Sciatic nerve (tissue), 2 donors: ENCODE measurements at regions not wholly inside any gene's neighbourhood (a gene's known extent, or its start where the extent isn't known, plus 50 kb on each side); places are given as distances from the start of the nearest gene placed in this dataset.
"Not testable (repeated sequence)": the region's sequence is repeated elsewhere in the genome, so short reads cannot be mapped to it uniquely, and the experiment has no call there.

Experiments used
- ATAC-seq: fragments of 200-7000 bp; cut with Tn5 transposase; one replicate; pipeline ENCODE4 v1.9.1; 2020; ENCODE audit warnings: mild to moderate bottlenecking, moderate library complexity
- DNase-seq: peaks from one replicate; pipeline ENCODE4 v3.0.0-alpha.2; 2020; ENCODE audit warnings: low spot score
- intact Hi-C: fragments of 100-400 bp; cut with DNase I; formaldehyde crosslinking; loops from one replicate; pipeline ENCODE4 v1.14.2; 2022
- donor health status: DM: no; HTN: no; CAD: no.
- donor health status: DM: no; HTN: no; CAD: no.

- ATAC-seq: peak; percentile 41
- intact Hi-C loops: no loop called here
- DNase-seq: no peak
These were observed 119.8 kb downstream of the TMEM121 start for GRCh38 chr14:105646175-105646574.

GRCh38 chr14:105646711-105647281 is 120.4 kb downstream of the TMEM121 start:
- DNase-seq, ATAC-seq, intact Hi-C loops: not testable (repeated sequence)

- DNase-seq, intact Hi-C loops: not testable (repeated sequence)
- peak; percentile 36 for ATAC-seq
These were observed 121.0 kb downstream of the TMEM121 start for GRCh38 chr14:105647426-105647783.

- peak; percentile 13 for ATAC-seq
These were observed 121.6 kb downstream of the TMEM121 start for GRCh38 chr14:105647784-105648608.

GRCh38 chr14:105648609-105649535 is 122.5 kb downstream of the TMEM121 start:
- ATAC-seq, DNase-seq, intact Hi-C loops: not testable (repeated sequence)

More at GRCh38 chr14:105647784-105648608, 121.6 kb downstream of the TMEM121 start:
- DNase-seq: no peak
- intact Hi-C loops: no loop called here

GRCh38 chr14:105652317-105652716 is 125.9 kb downstream of the TMEM121 start:
- intact Hi-C loops, ATAC-seq, DNase-seq: not testable (repeated sequence)

GRCh38 chr14:105653921-105654320 is 127.5 kb downstream of the TMEM121 start:
- intact Hi-C loops, ATAC-seq, DNase-seq: not testable (repeated sequence)

- DNase-seq, intact Hi-C loops, ATAC-seq: not testable (repeated sequence)
These were observed 132.9 kb downstream of the TMEM121 start for GRCh38 chr14:105659255-105659654.

GRCh38 chr14:105659935-105660527 is 133.6 kb downstream of the TMEM121 start:
- no peak for DNase-seq
- ATAC-seq: no peak
- intact Hi-C loops: no loop called here

- no peak for DNase-seq
- no peak for ATAC-seq
- intact Hi-C loops: no loop called here
These were observed 134.6 kb downstream of the TMEM121 start for GRCh38 chr14:105660816-105661531.

- intact Hi-C loops, ATAC-seq, DNase-seq: not testable (repeated sequence)
These were observed 135.7 kb downstream of the TMEM121 start for GRCh38 chr14:105662043-105662442.

GRCh38 chr14:105662592-105662991 is 136.2 kb downstream of the TMEM121 start:
- DNase-seq, intact Hi-C loops, ATAC-seq: not testable (repeated sequence)

- intact Hi-C loops: not testable (repeated sequence)
These were observed 136.9 kb downstream of the TMEM121 start for GRCh38 chr14:105663323-105663722.

GRCh38 chr14:105663818-105664596 is 137.6 kb downstream of the TMEM121 start:
- ATAC-seq: not testable (repeated sequence)

More at GRCh38 chr14:105663323-105663722, 136.9 kb downstream of the TMEM121 start:
- ATAC-seq, DNase-seq: not testable (repeated sequence)

GRCh38 chr14:105664691-105665090 is 138.3 kb downstream of the TMEM121 start:
- ATAC-seq: no peak
- no peak for DNase-seq
- intact Hi-C loops: no loop called here

More at GRCh38 chr14:105663818-105664596, 137.6 kb downstream of the TMEM121 start:
- DNase-seq, intact Hi-C loops: not testable (repeated sequence)

GRCh38 chr14:105665247-105665950 is 139.0 kb downstream of the TMEM121 start:
- intact Hi-C loops: no loop called here
- DNase-seq: no peak
- ATAC-seq: no peak

- no peak for DNase-seq
- no peak for ATAC-seq
- intact Hi-C loops: no loop called here
These were observed 139.5 kb downstream of the TMEM121 start for GRCh38 chr14:105665951-105666277.
